Activated T-helper 9 cell treated with anti-CD3 and anti-CD28 coated beads, Interleukin-2, amount 50 U/mL, for 16 hours (primary cell): ENCODE measurements at regions not wholly inside any gene's neighbourhood (a gene's known extent, or its start where the extent isn't known, plus 50 kb on each side); places are given as distances from the start of the nearest gene placed in this dataset.
"Not testable (repeated sequence)": the region's sequence is repeated elsewhere in the genome, so short reads cannot be mapped to it uniquely, and the experiment has no call there.

Experiments
- DNase-seq: peaks from one replicate; pipeline ENCODE4 v3.0.0-alpha.2; 2020; ENCODE audit warnings: low read depth

GRCh38 chr6:169859978-169860703, 108.7 kb downstream of the ERMARD start:
- no peak for DNase-seq

- no peak for DNase-seq
These were observed 108.1 kb downstream of the ERMARD start for GRCh38 chr6:169859401-169859977.

- DNase-seq: no peak
These were observed 107.5 kb downstream of the ERMARD start for GRCh38 chr6:169858935-169859351.

GRCh38 chr6:169858293-169858934, 107.0 kb downstream of the ERMARD start:
- no peak for DNase-seq

- no peak for DNase-seq
These were observed 106.2 kb downstream of the ERMARD start for GRCh38 chr6:169857343-169858292.

GRCh38 chr6:169856442-169857342, 105.3 kb downstream of the ERMARD start:
- not testable (repeated sequence) for DNase-seq

- DNase-seq: no peak
These were observed 103.4 kb downstream of the ERMARD start for GRCh38 chr6:169854813-169855212.

GRCh38 chr6:169854083-169854725, 102.8 kb downstream of the ERMARD start:
- no peak for DNase-seq

GRCh38 chr6:169853196-169854082, 102.0 kb downstream of the ERMARD start:
- no peak for DNase-seq

- DNase-seq: no peak
These were observed 101.2 kb downstream of the ERMARD start for GRCh38 chr6:169852504-169853195.

- DNase-seq: no peak
These were observed 100.5 kb downstream of the ERMARD start for GRCh38 chr6:169851641-169852503.

GRCh38 chr6:169850746-169851145, 99.3 kb downstream of the ERMARD start:
- no peak for DNase-seq

- DNase-seq: no peak
These were observed 98.7 kb downstream of the ERMARD start for GRCh38 chr6:169850154-169850553.

- DNase-seq: no peak
These were observed 98.0 kb downstream of the ERMARD start for GRCh38 chr6:169849396-169849795.

GRCh38 chr6:169848946-169849345, 97.5 kb downstream of the ERMARD start:
- no peak for DNase-seq

GRCh38 chr6:169847901-169848311, 96.5 kb downstream of the ERMARD start:
- no peak for DNase-seq

- no peak for DNase-seq
These were observed 95.8 kb downstream of the ERMARD start for GRCh38 chr6:169847141-169847674.
